ENCODE measurements at regions not wholly inside any gene's neighbourhood (a gene's known extent, or its start where the extent isn't known, plus 50 kb on each side); places are given as distances from the start of the nearest gene placed in this dataset.

DNA sequence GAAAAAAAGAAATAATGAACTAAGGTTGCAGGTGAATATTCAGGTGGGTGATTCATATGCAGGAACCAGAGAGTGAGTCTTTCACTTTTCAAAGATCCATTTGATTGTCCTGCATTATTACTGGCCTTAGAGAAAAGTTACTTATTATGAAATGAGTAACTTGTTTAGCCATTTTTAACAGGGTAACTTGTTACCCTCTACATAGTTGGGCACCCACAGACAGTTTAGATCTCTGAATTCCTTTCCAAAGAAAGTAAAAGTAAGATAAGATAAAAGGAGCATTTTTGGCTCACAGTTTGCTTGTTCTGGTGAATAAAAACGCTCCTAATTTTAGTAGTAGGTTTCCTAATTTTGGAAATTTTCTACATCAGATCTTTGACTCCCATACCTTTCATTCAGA, 54.1 kb upstream of the DAB2 start:
- H3K4me1 ChIP-seq = peaks cover 0 to 9% (median 0%) of the 10 kb centered on the region in 4 donors
- DNase-seq = no peak
- TF ChIP-seq, protein P1, sequence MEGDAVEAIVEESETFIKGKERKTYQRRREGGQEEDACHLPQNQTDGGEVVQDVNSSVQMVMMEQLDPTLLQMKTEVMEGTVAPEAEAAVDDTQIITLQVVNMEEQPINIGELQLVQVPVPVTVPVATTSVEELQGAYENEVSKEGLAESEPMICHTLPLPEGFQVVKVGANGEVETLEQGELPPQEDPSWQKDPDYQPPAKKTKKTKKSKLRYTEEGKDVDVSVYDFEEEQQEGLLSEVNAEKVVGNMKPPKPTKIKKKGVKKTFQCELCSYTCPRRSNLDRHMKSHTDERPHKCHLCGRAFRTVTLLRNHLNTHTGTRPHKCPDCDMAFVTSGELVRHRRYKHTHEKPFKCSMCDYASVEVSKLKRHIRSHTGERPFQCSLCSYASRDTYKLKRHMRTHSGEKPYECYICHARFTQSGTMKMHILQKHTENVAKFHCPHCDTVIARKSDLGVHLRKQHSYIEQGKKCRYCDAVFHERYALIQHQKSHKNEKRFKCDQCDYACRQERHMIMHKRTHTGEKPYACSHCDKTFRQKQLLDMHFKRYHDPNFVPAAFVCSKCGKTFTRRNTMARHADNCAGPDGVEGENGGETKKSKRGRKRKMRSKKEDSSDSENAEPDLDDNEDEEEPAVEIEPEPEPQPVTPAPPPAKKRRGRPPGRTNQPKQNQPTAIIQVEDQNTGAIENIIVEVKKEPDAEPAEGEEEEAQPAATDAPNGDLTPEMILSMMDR (IDR thresholded peaks at IDR 0.05) = no peak
- TF ChIP-seq EP300 (IDR thresholded peaks at IDR 0.05; ENCODE audit: low read depth) (no peak), POLR2A (IDR thresholded peaks at IDR 0.05) (no peak), POLR2AphosphoS5 (IDR thresholded peaks at IDR 0.05) (no peak)
- no peaks in the 10 kb centered on the region for H3K9me3 ChIP-seq
- no peaks in the 10 kb centered on the region for H3K27me3 ChIP-seq
- in situ Hi-C loops (cut with MboI; ENCODE audit: low pct_ligation_motif_present in 1 of 4, low pct_unique_long_range_greater_than_20kb in 1 of 4, low sequenced_read_pairs in 3 of 4) = no loop called here
- no peak overlapping the region for H3K4me3 ChIP-seq
- WGBS, 2 donors (ENCODE audit: low coverage in 1 of 2) = 0% methylated on average over 1 of the region's 1 CpG
- H3K36me3 ChIP-seq = no peaks in the 10 kb centered on the region
- no peak overlapping the region for H3K27ac ChIP-seq
- intact Hi-C loops (cut with DNase I; ENCODE audit: low total_unique reads) = no loop called here

DNA sequence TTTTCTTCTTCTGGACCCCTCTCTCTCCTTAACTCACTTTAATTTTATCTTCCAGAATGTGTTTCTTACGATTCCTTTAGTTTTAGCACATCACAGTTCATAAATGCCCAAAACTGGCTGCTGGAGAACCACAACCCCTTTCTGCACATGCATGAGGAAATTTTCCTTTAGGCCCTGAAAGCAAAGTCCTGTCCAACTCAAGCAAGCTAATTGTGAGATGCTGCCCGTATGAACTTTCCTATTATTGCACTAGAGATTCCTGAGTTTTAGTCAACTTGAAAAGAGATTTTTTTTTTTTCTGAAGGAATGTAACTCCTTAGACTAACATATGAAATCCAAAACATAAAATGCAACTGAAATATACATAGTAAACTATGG, 52.1 kb upstream of the DAB2 start:
- intact Hi-C loops (cut with DNase I; ENCODE audit: low total_unique reads) = no loop called here
- Histone ChIP-seq H3K27ac (no peak overlapping the region), H3K27me3 (no peaks in the 10 kb centered on the region), H3K36me3 (no peaks in the 10 kb centered on the region), H3K4me3 (no peak overlapping the region), H3K9me3 (no peaks in the 10 kb centered on the region), H3K4me1 (peaks cover 0 to 9% (median 0%) of the 10 kb centered on the region in 4 donors)
- 78% methylated on average over 2 of the region's 2 CpGs; no CpG with 5 or more reads in 1 of the 2 donors for WGBS, 2 donors (ENCODE audit: low coverage in 1 of 2)
- in situ Hi-C loops (cut with MboI; ENCODE audit: low pct_ligation_motif_present in 1 of 4, low pct_unique_long_range_greater_than_20kb in 1 of 4, low sequenced_read_pairs in 3 of 4) = no loop called here
- TF ChIP-seq POLR2A (IDR thresholded peaks at IDR 0.05) (no peak), POLR2AphosphoS5 (IDR thresholded peaks at IDR 0.05) (no peak), EP300 (IDR thresholded peaks at IDR 0.05; ENCODE audit: low read depth) (no peak)
- TF ChIP-seq, protein P1 (IDR thresholded peaks at IDR 0.05) = no peak
- DNase-seq = no peak

DNA sequence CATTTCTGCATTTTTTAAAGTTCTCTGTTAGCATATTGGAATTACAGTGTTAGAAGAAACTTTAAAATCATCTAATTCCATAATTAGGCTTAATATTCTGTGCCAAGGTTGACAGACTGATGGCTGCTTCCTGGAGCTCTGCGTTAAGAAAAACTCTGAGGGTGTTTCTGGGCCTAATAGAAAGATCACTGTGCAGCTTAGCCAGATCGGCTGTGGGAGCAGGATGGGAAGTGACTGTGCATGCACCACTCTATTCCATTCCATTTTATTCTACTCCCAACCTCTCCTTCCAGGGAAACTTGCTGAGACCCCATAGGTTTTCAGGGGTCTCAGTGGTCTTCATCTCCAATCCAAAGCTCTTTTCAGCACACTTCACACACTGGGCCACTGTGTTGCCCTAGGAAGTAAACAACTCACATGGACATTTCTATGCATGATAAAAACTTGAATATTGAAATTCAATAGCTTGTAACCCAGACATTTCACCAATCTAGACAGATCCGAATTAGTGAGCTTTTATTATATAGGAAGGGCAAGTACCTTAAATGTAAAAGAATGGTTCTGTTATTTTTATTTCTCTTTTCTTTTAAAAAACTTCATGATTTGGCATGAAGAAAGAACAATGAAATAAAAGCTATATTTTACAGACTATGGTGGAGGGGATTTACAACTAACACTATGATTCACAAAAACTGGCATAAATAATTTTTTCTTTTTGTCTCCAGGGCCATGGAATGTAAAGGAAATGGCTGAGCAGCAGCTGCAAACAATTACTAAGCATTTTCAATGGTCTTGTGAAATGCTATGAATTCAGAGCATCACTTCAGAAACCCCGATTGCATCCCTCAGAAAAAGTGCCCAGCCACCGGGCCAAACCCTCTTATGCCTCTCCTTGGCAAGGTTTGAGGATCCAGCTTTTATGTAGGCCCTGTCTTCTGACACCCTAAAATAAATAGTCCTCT, 51.4 kb upstream of the DAB2 start:
- Histone ChIP-seq H3K9me3 (no peaks in the 10 kb centered on the region), H3K27ac (peak overlapping the region in 1 of 4 donors; percentile 6), H3K4me1 (peaks cover 0 to 9% (median 0%) of the 10 kb centered on the region in 4 donors), H3K27me3 (no peaks in the 10 kb centered on the region), H3K36me3 (no peaks in the 10 kb centered on the region), H3K4me3 (no peak overlapping the region)
- intact Hi-C loops (cut with DNase I; ENCODE audit: low total_unique reads) (no loop called here), in situ Hi-C loops (cut with MboI; ENCODE audit: low pct_ligation_motif_present in 1 of 4, low pct_unique_long_range_greater_than_20kb in 1 of 4, low sequenced_read_pairs in 3 of 4) (no loop called here)
- no peak for DNase-seq
- TF ChIP-seq EP300 (IDR thresholded peaks at IDR 0.05; ENCODE audit: low read depth) (no peak), POLR2A (IDR thresholded peaks at IDR 0.05) (no peak), POLR2AphosphoS5 (IDR thresholded peaks at IDR 0.05) (no peak)
- TF ChIP-seq, protein P1 (IDR thresholded peaks at IDR 0.05) = no peak
- 65 to 70% methylated on average over 5 of the region's 5 CpGs for WGBS, 2 donors (ENCODE audit: low coverage in 1 of 2)

DNA sequence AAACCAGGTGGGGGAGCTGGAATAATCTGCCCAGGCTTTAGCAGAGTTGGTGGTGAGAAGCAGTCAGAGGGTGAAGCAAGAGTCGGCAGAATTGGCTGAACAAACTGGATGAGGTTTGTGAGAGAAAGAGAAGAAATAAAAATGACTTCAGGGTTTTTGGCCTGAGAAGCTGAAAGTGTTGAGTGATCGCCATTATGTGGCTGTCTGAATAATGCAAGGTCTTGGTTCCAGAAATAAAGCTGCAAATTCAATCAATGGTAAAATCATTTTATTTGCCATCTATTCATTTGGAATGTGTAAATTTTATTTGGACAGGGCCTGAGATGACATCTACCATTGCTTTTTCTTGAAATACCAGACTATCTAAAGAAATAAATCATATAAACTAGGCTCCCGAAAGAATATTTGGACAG, 50.4 kb upstream of the DAB2 start:
- no peak overlapping the region for H3K4me3 ChIP-seq
- in situ Hi-C loops (cut with MboI; ENCODE audit: low pct_ligation_motif_present in 1 of 4, low pct_unique_long_range_greater_than_20kb in 1 of 4, low sequenced_read_pairs in 3 of 4) = no loop called here
- TF ChIP-seq EP300 (IDR thresholded peaks at IDR 0.05; ENCODE audit: low read depth) (no peak), POLR2A (IDR thresholded peaks at IDR 0.05) (no peak), POLR2AphosphoS5 (IDR thresholded peaks at IDR 0.05) (no peak)
- TF ChIP-seq, protein P1 (IDR thresholded peaks at IDR 0.05) = no peak
- H3K27me3 ChIP-seq = no peaks in the 10 kb centered on the region
- H3K36me3 ChIP-seq = no peaks in the 10 kb centered on the region
- peak overlapping the region in 1 of 4 donors; percentile 6 for H3K27ac ChIP-seq
- no peaks in the 10 kb centered on the region for H3K9me3 ChIP-seq
- intact Hi-C loops (cut with DNase I; ENCODE audit: low total_unique reads) = no loop called here
- peaks cover 0 to 9% (median 0%) of the 10 kb centered on the region in 4 donors for H3K4me1 ChIP-seq
- 81 to 89% methylated on average over 3 of the region's 3 CpGs for WGBS, 2 donors (ENCODE audit: low coverage in 1 of 2)
- no peak for DNase-seq

Small RNA genes lying in the stretch of these regions (small RNA-seq; reads per million reads assigned to genes)
- 0 reads per million in 4 donors for gene RNU1-150P

All from transverse colon (tissue), 4 donors.